Osteocyte (in vitro differentiated cells): ENCODE measurements at regions not wholly inside any gene's neighbourhood (a gene's known extent, or its start where the extent isn't known, plus 50 kb on each side); places are given as distances from the start of the nearest gene placed in this dataset.

Experiments used
- DNase-seq: peaks from one replicate; pipeline ENCODE4 v3.0.0; 2021; ENCODE audit warnings: mixed read lengths; ENCODE audit not compliant: unreplicated experiment; ENCODE audit errors: extremely low spot score
- H3K27ac Mint-ChIP-seq: one replicate; pipeline ENCODE4 v1.8.0; 2021; ENCODE audit warnings: mild to moderate bottlenecking, mixed read lengths; ENCODE audit not compliant: unreplicated experiment
- H3K27me3 Mint-ChIP-seq: one replicate; pipeline ENCODE4 v1.8.0; 2021; ENCODE audit warnings: mixed read lengths; ENCODE audit not compliant: unreplicated experiment
- H3K36me3 Mint-ChIP-seq: one replicate; pipeline ENCODE4 v1.8.0; 2021; ENCODE audit warnings: mixed read lengths; ENCODE audit not compliant: unreplicated experiment
- H3K4me1 Mint-ChIP-seq: one replicate; pipeline ENCODE4 v1.8.0; 2021; ENCODE audit warnings: mixed read lengths; ENCODE audit not compliant: unreplicated experiment
- H3K4me3 Mint-ChIP-seq: one replicate; pipeline ENCODE4 v1.8.0; 2021; ENCODE audit warnings: mild to moderate bottlenecking, moderate library complexity, mixed read lengths; ENCODE audit not compliant: unreplicated experiment
- H3K9me3 Mint-ChIP-seq: one replicate; pipeline ENCODE4 v1.8.0; 2021; ENCODE audit warnings: mixed read lengths; ENCODE audit not compliant: unreplicated experiment
- CTCF ChIP-seq: fragments of 200-600 bp; sonication (generic); IDR thresholded peaks from 2 replicates; pipeline ENCODE4 v1.5.0; 2021; ENCODE audit warnings: antibody characterized with exemption, mild to moderate bottlenecking, moderate library complexity

- H3K36me3 Mint-ChIP-seq, result no peaks in the 10 kb centered on the region
- H3K9me3 Mint-ChIP-seq, result peaks cover 4% of the 10 kb centered on the region
- no peak for DNase-seq
- H3K4me1 Mint-ChIP-seq, result no peaks in the 10 kb centered on the region
- no peak overlapping the region for H3K27ac Mint-ChIP-seq
- no peak for TF ChIP-seq CTCF
- H3K4me3 Mint-ChIP-seq, result no peak overlapping the region
- H3K27me3 Mint-ChIP-seq, result no peaks in the 10 kb centered on the region
Measured at GRCh38 chr6:159446340-159446739, 246.7 kb downstream of the SOD2 start.

GRCh38 chr6:159445351-159445750, 247.7 kb downstream of the SOD2 start:
- DNase-seq, result no peak
- no peaks in the 10 kb centered on the region for H3K27me3 Mint-ChIP-seq
- TF ChIP-seq CTCF, result no peak

GRCh38 chr6:159444056-159444760, 248.8 kb downstream of the SOD2 start:
- Mint-ChIP-seq H3K36me3 (no peaks in the 10 kb centered on the region), H3K27ac (no peak overlapping the region), H3K9me3 (peaks cover 7% of the 10 kb centered on the region), H3K4me3 (no peak overlapping the region), H3K27me3 (no peaks in the 10 kb centered on the region), H3K4me1 (no peaks in the 10 kb centered on the region)
- TF ChIP-seq CTCF, result no peak
- no peak for DNase-seq

More at GRCh38 chr6:159445351-159445750, 247.7 kb downstream of the SOD2 start:
- Mint-ChIP-seq H3K4me3 (no peak overlapping the region), H3K27ac (no peak overlapping the region), H3K9me3 (peaks cover 7% of the 10 kb centered on the region), H3K4me1 (no peaks in the 10 kb centered on the region), H3K36me3 (no peaks in the 10 kb centered on the region)

- no peak for DNase-seq
- Mint-ChIP-seq H3K27ac (no peak overlapping the region), H3K4me1 (no peaks in the 10 kb centered on the region), H3K27me3 (no peaks in the 10 kb centered on the region), H3K4me3 (no peak overlapping the region), H3K9me3 (peaks cover 7% of the 10 kb centered on the region), H3K36me3 (no peaks in the 10 kb centered on the region)
- no peak for TF ChIP-seq CTCF
Measured at GRCh38 chr6:159443417-159443920, 249.6 kb downstream of the SOD2 start.

GRCh38 chr6:159441704-159441981, 251.4 kb downstream of the SOD2 start:
- Mint-ChIP-seq H3K27ac (no peak overlapping the region), H3K27me3 (no peaks in the 10 kb centered on the region), H3K4me3 (no peak overlapping the region), H3K4me1 (no peaks in the 10 kb centered on the region), H3K36me3 (no peaks in the 10 kb centered on the region), H3K9me3 (peaks cover 16% of the 10 kb centered on the region)
- DNase-seq, result no peak
- no peak for TF ChIP-seq CTCF
